Hepatocyte (in vitro differentiated cells): ENCODE measurements at regions not wholly inside any gene's neighbourhood (a gene's known extent, or its start where the extent isn't known, plus 50 kb on each side); places are given as distances from the start of the nearest gene placed in this dataset.

Experiments
- EZH2 ChIP-seq: fragments of 200-600 bp; sonication (generic); IDR thresholded peaks from 2 replicates; pipeline ENCODE4 v1.6.1; 2016; ENCODE audit warnings: antibody characterized with exemption, mild to moderate bottlenecking, borderline replicate concordance
- TF ChIP-seq, protein P1 (sequence below): fragments of 200-600 bp; sonication (generic); IDR thresholded peaks from 2 replicates; pipeline ENCODE4 v1.5.1; 2016; ENCODE audit warnings: antibody characterized with exemption, mild to moderate bottlenecking; ENCODE audit not compliant: poor library complexity

DNA sequence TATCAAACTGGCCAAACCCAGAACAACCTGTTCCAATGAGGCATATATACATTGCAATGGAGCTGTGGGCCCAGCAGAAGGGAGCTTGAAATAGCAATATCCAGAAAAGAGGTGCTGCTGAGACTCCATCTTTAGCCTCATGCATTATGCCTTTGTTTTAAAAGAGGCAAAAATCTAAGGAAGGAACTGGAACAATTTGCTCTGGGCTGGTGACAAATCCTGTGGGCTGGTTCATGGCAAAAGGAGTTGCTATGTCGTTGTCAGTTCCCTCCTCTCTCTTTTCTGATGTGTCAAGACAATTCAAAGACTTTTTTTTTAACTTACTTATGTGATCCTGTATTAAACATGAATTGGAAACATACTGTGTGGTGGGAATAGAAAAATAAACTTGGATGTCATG, 124.2 kb upstream of the FSHR start:
- TF ChIP-seq, protein P1, sequence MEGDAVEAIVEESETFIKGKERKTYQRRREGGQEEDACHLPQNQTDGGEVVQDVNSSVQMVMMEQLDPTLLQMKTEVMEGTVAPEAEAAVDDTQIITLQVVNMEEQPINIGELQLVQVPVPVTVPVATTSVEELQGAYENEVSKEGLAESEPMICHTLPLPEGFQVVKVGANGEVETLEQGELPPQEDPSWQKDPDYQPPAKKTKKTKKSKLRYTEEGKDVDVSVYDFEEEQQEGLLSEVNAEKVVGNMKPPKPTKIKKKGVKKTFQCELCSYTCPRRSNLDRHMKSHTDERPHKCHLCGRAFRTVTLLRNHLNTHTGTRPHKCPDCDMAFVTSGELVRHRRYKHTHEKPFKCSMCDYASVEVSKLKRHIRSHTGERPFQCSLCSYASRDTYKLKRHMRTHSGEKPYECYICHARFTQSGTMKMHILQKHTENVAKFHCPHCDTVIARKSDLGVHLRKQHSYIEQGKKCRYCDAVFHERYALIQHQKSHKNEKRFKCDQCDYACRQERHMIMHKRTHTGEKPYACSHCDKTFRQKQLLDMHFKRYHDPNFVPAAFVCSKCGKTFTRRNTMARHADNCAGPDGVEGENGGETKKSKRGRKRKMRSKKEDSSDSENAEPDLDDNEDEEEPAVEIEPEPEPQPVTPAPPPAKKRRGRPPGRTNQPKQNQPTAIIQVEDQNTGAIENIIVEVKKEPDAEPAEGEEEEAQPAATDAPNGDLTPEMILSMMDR, result no peak
- TF ChIP-seq EZH2, result no peak
